IPS-NIHi11 (cell line): ENCODE measurements at regions not wholly inside any gene's neighbourhood (a gene's known extent, or its start where the extent isn't known, plus 50 kb on each side); places are given as distances from the start of the nearest gene placed in this dataset.
"Not testable (repeated sequence)": the region's sequence is repeated elsewhere in the genome, so short reads cannot be mapped to it uniquely, and the experiment has no call there.

Source experiments
- DNase-seq: peaks from one replicate; pipeline ENCODE4 v3.0.0; 2012; ENCODE audit warnings: mixed read lengths, low spot score

- DNase-seq: no peak
These were observed 262.9 kb upstream of the ATP10A start for GRCh38 chr15:26126070-26126469.

- DNase-seq: no peak
These were observed 262.5 kb upstream of the ATP10A start for GRCh38 chr15:26125664-26126063.

GRCh38 chr15:26119322-26119721 is 256.2 kb upstream of the ATP10A start:
- no peak for DNase-seq

- peak; percentile 23 for DNase-seq
These were observed 252.3 kb upstream of the ATP10A start for GRCh38 chr15:26115229-26115943.

- not testable (repeated sequence) for DNase-seq
These were observed 251.0 kb upstream of the ATP10A start for GRCh38 chr15:26114128-26114527.

GRCh38 chr15:26113296-26113695 is 250.2 kb upstream of the ATP10A start:
- DNase-seq: peak; percentile 34

GRCh38 chr15:26109203-26109602 is 246.1 kb upstream of the ATP10A start:
- DNase-seq: no peak

- DNase-seq: no peak
These were observed 243.4 kb upstream of the ATP10A start for GRCh38 chr15:26106556-26106955.

GRCh38 chr15:26103002-26103404 is 239.9 kb upstream of the ATP10A start:
- DNase-seq: no peak

GRCh38 chr15:26102365-26102764 is 239.2 kb upstream of the ATP10A start:
- peak; percentile 24 for DNase-seq

GRCh38 chr15:26101443-26101842 is 238.3 kb upstream of the ATP10A start:
- DNase-seq: no peak

GRCh38 chr15:26098801-26099200 is 235.7 kb upstream of the ATP10A start:
- no peak for DNase-seq

GRCh38 chr15:26097216-26097615 is 234.1 kb upstream of the ATP10A start:
- DNase-seq: no peak

GRCh38 chr15:26096581-26096980 is 233.5 kb upstream of the ATP10A start:
- no peak for DNase-seq

GRCh38 chr15:26095710-26096330 is 232.7 kb upstream of the ATP10A start:
- peak; percentile 39 for DNase-seq

- no peak for DNase-seq
These were observed 228.1 kb upstream of the ATP10A start for GRCh38 chr15:26091184-26091583.

GRCh38 chr15:26087881-26088280 is 224.8 kb upstream of the ATP10A start:
- DNase-seq: no peak

GRCh38 chr15:26087395-26087794 is 224.3 kb upstream of the ATP10A start:
- no peak for DNase-seq

GRCh38 chr15:26084771-26085170 is 221.6 kb upstream of the ATP10A start:
- DNase-seq: no peak

- peak; percentile 26 for DNase-seq
These were observed 220.8 kb upstream of the ATP10A start for GRCh38 chr15:26083896-26084295.

GRCh38 chr15:26083457-26083856 is 220.3 kb upstream of the ATP10A start:
- no peak for DNase-seq

GRCh38 chr15:26082221-26083109 is 219.3 kb upstream of the ATP10A start:
- peak; percentile 97 for DNase-seq

GRCh38 chr15:26081758-26082220 is 218.7 kb upstream of the ATP10A start:
- peak; percentile 17 for DNase-seq
